Liver (tissue), 8 donors: ENCODE measurements at regions not wholly inside any gene's neighbourhood (a gene's known extent, or its start where the extent isn't known, plus 50 kb on each side); places are given as distances from the start of the nearest gene placed in this dataset.

Experiments
- DNase-seq: peaks from one replicate; pipeline ENCODE4 v3.0.0-alpha.2; 2017; ENCODE audit warnings: low spot score
- H3K27ac ChIP-seq, 2 donors: one replicate each; pipeline ENCODE4 v1.7.0; 2013; ENCODE audit warnings: inconsistent platforms in 2 of 2, low read length in 2 of 2, control low read depth in 1 of 2, low read depth in 1 of 2, mild to moderate bottlenecking in 1 of 2
- H3K27me3 ChIP-seq, 4 donors: one replicate each; pipeline versions ENCODE4 v1.6.1 to v1.7.0; 2013; ENCODE audit warnings: low read length in 3 of 4, inconsistent platforms in 1 of 4, mild to moderate bottlenecking in 1 of 4, moderate library complexity in 1 of 4; ENCODE audit not compliant: control insufficient read depth in 4 of 4, insufficient read depth in 4 of 4
- H3K36me3 ChIP-seq, 4 donors: one replicate each; pipeline versions ENCODE4 v1.6.1 to v1.7.0; 2013; ENCODE audit warnings: low read length in 3 of 4, mild to moderate bottlenecking in 3 of 4, low read depth in 1 of 4, moderate library complexity in 1 of 4; ENCODE audit not compliant: control insufficient read depth in 4 of 4, insufficient read depth in 3 of 4
- H3K4me1 ChIP-seq, 4 donors: one replicate each; pipeline versions ENCODE4 v1.6.1 to v1.7.0; 2013; ENCODE audit warnings: low read length in 3 of 4, mild to moderate bottlenecking in 3 of 4, moderate library complexity in 1 of 4; ENCODE audit not compliant: control insufficient read depth in 4 of 4, insufficient read depth in 4 of 4
- H3K4me3 ChIP-seq, 3 donors: one replicate each; pipeline versions ENCODE4 v1.6.1 to v1.7.0; 2013; ENCODE audit warnings: low read length in 3 of 3, control low read depth in 1 of 3, low read depth in 1 of 3, mild to moderate bottlenecking in 1 of 3
- H3K9ac ChIP-seq, 2 donors: one replicate each; pipeline ENCODE4 v1.7.0; 2013; ENCODE audit warnings: low read length in 2 of 2, mild to moderate bottlenecking in 2 of 2, moderate library complexity in 2 of 2, control low read depth in 1 of 2, low read depth in 1 of 2
- H3K9me3 ChIP-seq, 4 donors: one replicate each; pipeline versions ENCODE4 v1.6.1 to v1.7.0; 2013; ENCODE audit warnings: low read length in 3 of 4; ENCODE audit not compliant: control insufficient read depth in 4 of 4
- ATF3 ChIP-seq: IDR thresholded peaks from 2 replicates; pipeline ENCODE4 v1.6.1; 2016; ENCODE audit warnings: antibody characterized with exemption
- EGR1 ChIP-seq, 2 donors: IDR thresholded peaks; 2 replicates each; pipeline ENCODE4 v1.6.1; 2016 to 2018; ENCODE audit warnings: antibody characterized with exemption in 2 of 2, low read depth in 2 of 2
- FOXA1 ChIP-seq: IDR thresholded peaks from 2 replicates; pipeline ENCODE4 v1.6.1; 2016; ENCODE audit warnings: antibody characterized with exemption
- FOXA2 ChIP-seq: IDR thresholded peaks from 2 replicates; pipeline ENCODE4 v1.6.1; 2016; ENCODE audit warnings: antibody characterized with exemption
- GABPA ChIP-seq, 2 donors: IDR thresholded peaks in 1 of 2; conservative IDR thresholded peaks in 1 of 2; 2 replicates each; pipeline ENCODE4 v1.6.1; 2016; ENCODE audit warnings: antibody characterized with exemption in 2 of 2, mild to moderate bottlenecking in 1 of 2, moderate library complexity in 1 of 2
- HNF4A ChIP-seq, 2 donors: conservative IDR thresholded peaks; 2 replicates each; pipeline ENCODE4 v1.6.1; 2016; ENCODE audit warnings: antibody characterized with exemption in 2 of 2, mild to moderate bottlenecking in 2 of 2
- HNF4G ChIP-seq: IDR thresholded peaks from 2 replicates; pipeline ENCODE4 v1.6.1; 2016; ENCODE audit warnings: antibody characterized with exemption
- JUND ChIP-seq, 2 donors: IDR thresholded peaks; 2 replicates each; pipeline ENCODE4 v1.6.1; 2016; ENCODE audit warnings: antibody characterized with exemption in 2 of 2
- NR2F2 ChIP-seq: IDR thresholded peaks from 2 replicates; pipeline ENCODE4 v1.6.1; 2016; ENCODE audit warnings: antibody characterized with exemption
- RAD21 ChIP-seq, 2 donors: IDR thresholded peaks; 2 replicates each; pipeline ENCODE4 v1.6.1; 2016; ENCODE audit warnings: antibody characterized with exemption in 2 of 2, mild to moderate bottlenecking in 2 of 2
- REST ChIP-seq: IDR thresholded peaks from 2 replicates; pipeline ENCODE4 v1.6.1; 2016; ENCODE audit warnings: antibody characterized with exemption, mild to moderate bottlenecking
- RXRA ChIP-seq, 2 donors: IDR thresholded peaks; 2 replicates each; pipeline ENCODE4 v1.6.1; 2017 to 2018; ENCODE audit warnings: antibody characterized with exemption in 2 of 2, mild to moderate bottlenecking in 1 of 2
- SP1 ChIP-seq: IDR thresholded peaks from 2 replicates; pipeline ENCODE4 v1.6.1; 2018; ENCODE audit warnings: antibody characterized with exemption, mild to moderate bottlenecking
- TAF1 ChIP-seq: conservative IDR thresholded peaks from 2 replicates; pipeline ENCODE4 v1.6.1; 2016; ENCODE audit warnings: antibody characterized with exemption, mild to moderate bottlenecking
- YY1 ChIP-seq: IDR thresholded peaks from 2 replicates; pipeline ENCODE4 v1.6.1; 2016; ENCODE audit warnings: antibody characterized with exemption, mild to moderate bottlenecking
- WGBS: extraction: QIAGEN DNeasy Blood & Tissue Kit; methylation state at CpG from one replicate; pipeline ENCODE4 v1.1.7; 2013; 5-methylcytosine and 5-hydroxymethylcytosine counted together
- TF ChIP-seq, protein P1 (sequence below): IDR thresholded peaks from 2 replicates; pipeline ENCODE4 v1.6.1; 2016; ENCODE audit warnings: antibody characterized with exemption
- TF ChIP-seq, protein P2 (sequence below): IDR thresholded peaks from 2 replicates; pipeline ENCODE4 v1.6.1; 2016; ENCODE audit warnings: antibody characterized with exemption
- TF ChIP-seq, protein P3 (sequence below): fragments of 150-350 bp; IDR thresholded peaks from 2 replicates; pipeline ENCODE4 v1.5.1; 2017; ENCODE audit warnings: improper control_type of control experiment, low read depth, low read length; ENCODE audit not compliant: missing input control
- donor health status: healthy.
- donor health status: healthy.
- donor health status: healthy.
- donor health status: healthy.
- donor health status: healthy.

DNA sequence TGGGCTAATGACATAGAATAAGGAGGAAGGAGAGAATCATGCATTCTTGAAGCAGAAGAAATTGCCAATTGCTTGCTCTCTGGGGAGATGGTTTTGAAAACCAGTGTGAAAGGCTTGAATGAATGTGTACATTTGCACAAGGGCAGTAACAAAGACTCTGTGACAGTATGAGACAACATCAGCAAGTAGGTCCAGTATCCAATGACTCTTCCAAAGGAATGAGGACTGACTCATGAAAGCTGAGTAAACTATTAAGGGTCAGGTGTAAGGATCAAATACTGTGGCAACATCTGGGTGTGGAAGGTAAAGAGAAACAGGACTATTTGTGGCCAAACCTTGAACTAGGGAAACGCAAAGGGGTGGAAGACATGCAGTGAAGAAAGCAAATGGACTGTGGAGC lies 886.0 kb upstream of the CHAC2 start:
- H3K4me1 ChIP-seq: peaks cover 0 to 7% (median 2%) of the 10 kb centered on the region in 4 donors
- H3K27ac ChIP-seq: no peak overlapping the region
- H3K9ac ChIP-seq: no peak overlapping the region
- WGBS: 53% methylated on average over 1 of the region's 1 CpG
- H3K36me3 ChIP-seq: no peaks in the 10 kb centered on the region
- DNase-seq: no peak
- H3K4me3 ChIP-seq: no peak overlapping the region
- no peaks in the 10 kb centered on the region for H3K9me3 ChIP-seq
- H3K27me3 ChIP-seq: no peaks in the 10 kb centered on the region
- no peak for TF ChIP-seq HNF4G
- no peak for TF ChIP-seq NR2F2
- TF ChIP-seq YY1: no peak
- TF ChIP-seq, protein P1, sequence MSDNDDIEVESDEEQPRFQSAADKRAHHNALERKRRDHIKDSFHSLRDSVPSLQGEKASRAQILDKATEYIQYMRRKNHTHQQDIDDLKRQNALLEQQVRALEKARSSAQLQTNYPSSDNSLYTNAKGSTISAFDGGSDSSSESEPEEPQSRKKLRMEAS: no peak
- TF ChIP-seq REST: no peak
- no peak for TF ChIP-seq ATF3
- TF ChIP-seq EGR1 (IDR thresholded peaks at IDR 0.05; ENCODE audit: low read depth in 2 of 2): no peak
- TF ChIP-seq FOXA1: no peak
- TF ChIP-seq GABPA (IDR thresholded peaks at IDR 0.05 in 1 of 2, conservative IDR thresholded peaks at IDR 0.05 in 1 of 2): no peak
- no peak for TF ChIP-seq JUND (IDR thresholded peaks at IDR 0.05)
- no peak for TF ChIP-seq RAD21 (IDR thresholded peaks at IDR 0.05)

DNA sequence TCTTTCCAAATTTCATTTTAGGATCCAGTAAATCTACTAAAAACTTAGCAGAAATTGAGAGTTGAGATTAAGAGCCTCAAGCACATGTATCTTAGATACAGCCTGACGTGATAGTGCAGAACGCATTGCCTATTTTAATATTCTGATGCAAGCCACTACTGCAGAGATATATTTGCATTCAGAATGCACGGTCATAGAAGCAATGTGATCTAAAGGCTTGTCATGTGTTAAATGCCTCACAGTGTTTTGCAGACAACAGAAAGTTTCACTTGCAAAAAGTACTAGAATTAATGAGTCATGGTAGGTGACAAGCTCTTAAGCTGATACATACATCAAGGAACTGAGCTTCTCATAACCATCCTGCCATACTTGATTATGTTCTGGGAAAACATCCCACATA lies 886.7 kb upstream of the CHAC2 start:
- no peak for DNase-seq
- Histone ChIP-seq H3K27ac (no peak overlapping the region), H3K9me3 (no peaks in the 10 kb centered on the region), H3K9ac (no peak overlapping the region), H3K27me3 (no peaks in the 10 kb centered on the region), H3K4me3 (no peak overlapping the region), H3K4me1 (peaks cover 0 to 7% (median 2%) of the 10 kb centered on the region in 4 donors), H3K36me3 (no peaks in the 10 kb centered on the region)
- TF ChIP-seq RAD21 (IDR thresholded peaks at IDR 0.05) (no peak), ATF3 (no peak), RXRA (IDR thresholded peaks at IDR 0.05) (no peak), SP1 (no peak), FOXA2 (no peak), GABPA (IDR thresholded peaks at IDR 0.05 in 1 of 2, conservative IDR thresholded peaks at IDR 0.05 in 1 of 2) (no peak), HNF4G (no peak), REST (no peak), HNF4A (conservative IDR thresholded peaks at IDR 0.05) (no peak), TAF1 (no peak)
- TF ChIP-seq, protein P2, sequence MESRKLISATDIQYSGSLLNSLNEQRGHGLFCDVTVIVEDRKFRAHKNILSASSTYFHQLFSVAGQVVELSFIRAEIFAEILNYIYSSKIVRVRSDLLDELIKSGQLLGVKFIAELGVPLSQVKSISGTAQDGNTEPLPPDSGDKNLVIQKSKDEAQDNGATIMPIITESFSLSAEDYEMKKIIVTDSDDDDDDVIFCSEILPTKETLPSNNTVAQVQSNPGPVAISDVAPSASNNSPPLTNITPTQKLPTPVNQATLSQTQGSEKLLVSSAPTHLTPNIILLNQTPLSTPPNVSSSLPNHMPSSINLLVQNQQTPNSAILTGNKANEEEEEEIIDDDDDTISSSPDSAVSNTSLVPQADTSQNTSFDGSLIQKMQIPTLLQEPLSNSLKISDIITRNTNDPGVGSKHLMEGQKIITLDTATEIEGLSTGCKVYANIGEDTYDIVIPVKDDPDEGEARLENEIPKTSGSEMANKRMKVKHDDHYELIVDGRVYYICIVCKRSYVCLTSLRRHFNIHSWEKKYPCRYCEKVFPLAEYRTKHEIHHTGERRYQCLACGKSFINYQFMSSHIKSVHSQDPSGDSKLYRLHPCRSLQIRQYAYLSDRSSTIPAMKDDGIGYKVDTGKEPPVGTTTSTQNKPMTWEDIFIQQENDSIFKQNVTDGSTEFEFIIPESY: no peak
- TF ChIP-seq, protein P3, sequence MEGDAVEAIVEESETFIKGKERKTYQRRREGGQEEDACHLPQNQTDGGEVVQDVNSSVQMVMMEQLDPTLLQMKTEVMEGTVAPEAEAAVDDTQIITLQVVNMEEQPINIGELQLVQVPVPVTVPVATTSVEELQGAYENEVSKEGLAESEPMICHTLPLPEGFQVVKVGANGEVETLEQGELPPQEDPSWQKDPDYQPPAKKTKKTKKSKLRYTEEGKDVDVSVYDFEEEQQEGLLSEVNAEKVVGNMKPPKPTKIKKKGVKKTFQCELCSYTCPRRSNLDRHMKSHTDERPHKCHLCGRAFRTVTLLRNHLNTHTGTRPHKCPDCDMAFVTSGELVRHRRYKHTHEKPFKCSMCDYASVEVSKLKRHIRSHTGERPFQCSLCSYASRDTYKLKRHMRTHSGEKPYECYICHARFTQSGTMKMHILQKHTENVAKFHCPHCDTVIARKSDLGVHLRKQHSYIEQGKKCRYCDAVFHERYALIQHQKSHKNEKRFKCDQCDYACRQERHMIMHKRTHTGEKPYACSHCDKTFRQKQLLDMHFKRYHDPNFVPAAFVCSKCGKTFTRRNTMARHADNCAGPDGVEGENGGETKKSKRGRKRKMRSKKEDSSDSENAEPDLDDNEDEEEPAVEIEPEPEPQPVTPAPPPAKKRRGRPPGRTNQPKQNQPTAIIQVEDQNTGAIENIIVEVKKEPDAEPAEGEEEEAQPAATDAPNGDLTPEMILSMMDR: no peak
- WGBS: 76% methylated on average over 3 of the region's 3 CpGs
